ENCODE measurements at regions not wholly inside any gene's neighbourhood (a gene's known extent, or its start where the extent isn't known, plus 50 kb on each side); places are given as distances from the start of the nearest gene placed in this dataset.
A peak's percentile ranks its signal among the peaks of the same experiment; 100 is the strongest.
"Not testable (repeated sequence)": the region's sequence is repeated elsewhere in the genome, so short reads cannot be mapped to it uniquely, and the experiment has no call there.

DNA sequence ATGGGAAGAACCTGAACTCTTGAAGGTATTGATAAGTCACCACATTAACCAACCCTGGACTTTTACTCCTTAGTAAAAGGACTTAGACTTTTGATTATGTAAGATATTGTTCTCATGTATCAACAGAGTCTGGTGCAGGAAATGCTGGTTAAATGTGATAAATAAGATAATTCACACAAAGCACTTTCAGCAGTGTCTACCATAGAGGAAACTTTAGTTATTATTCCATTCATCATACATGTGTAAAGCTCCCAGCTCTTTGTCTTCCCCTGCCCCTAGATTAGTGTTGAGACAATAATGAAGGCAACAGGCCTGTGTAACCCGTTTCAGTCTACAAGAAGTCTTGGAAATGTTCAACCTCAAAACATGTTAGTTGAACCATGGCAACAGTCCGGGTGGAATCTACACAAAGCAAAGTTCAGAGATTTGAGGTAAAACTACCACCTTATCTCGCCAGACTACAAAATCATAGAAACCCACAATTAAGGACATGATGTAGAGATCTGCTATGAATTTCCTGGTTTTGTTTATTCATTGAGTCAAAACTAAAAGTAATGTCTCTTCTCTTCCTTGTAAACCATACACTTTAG, 109.9 kb upstream of the ADO start:
- no peak for DNase-seq (ENCODE audit: low read depth in 2 of 3, low spot score in 2 of 3)

DNA sequence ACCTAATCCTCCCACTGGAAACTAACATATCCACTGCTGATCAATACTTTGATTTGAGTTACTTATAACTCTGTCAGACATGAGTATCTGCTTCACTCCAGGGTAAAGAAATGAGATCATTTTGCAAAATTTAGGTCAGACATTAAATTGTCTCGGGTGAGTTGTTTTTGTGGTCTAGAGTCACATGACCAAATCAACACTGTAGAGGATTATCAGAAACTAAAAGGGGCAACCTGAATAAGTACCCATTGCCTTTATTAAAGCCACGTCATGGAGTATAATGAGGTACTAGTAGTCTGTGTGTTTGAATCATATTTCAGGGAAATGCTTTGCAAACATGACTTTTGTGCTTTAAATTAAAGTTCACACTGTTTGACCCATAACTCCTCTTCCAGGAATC, 107.7 kb upstream of the ADO start:
- DNase-seq (ENCODE audit: low read depth in 2 of 3, low spot score in 2 of 3), result no peak

DNA sequence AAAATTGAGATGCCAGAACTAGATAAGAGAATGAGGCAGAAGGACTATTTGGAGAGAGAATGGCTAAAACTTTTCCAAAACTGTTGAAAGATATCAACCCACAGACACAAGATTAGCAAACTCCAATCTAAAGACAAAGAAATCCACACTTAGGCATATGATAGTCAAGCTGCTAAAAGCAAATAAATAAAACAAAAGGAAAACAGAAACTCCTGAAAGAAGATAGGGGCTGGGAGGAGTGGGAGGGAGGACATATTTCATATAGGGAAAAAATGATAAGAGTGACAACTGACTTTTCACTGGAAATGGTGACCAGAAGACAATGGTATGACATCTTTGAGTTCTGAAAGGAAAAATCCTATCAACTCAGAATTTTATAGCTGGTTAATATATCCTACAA, 105.4 kb upstream of the ADO start:
- no peak for DNase-seq (ENCODE audit: low read depth in 2 of 3, low spot score in 2 of 3)

DNA sequence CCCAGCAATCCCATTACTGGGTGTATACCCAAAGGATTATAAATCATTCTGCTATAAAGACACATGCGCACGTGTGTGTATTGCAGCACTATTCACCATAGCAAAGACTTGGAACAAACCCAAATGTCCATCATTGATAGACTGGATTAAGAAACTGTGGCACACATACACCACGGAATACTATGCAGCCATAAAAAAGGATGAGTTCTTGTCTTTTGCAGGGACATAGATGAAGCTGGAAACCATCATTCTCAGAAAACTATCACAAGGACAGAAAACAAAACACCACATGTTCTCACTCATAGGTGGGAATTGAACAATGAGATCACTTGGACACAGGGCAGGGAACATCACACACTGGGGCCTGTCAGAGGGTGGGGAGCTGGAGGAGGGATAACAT, 100.4 kb upstream of the ADO start:
- DNase-seq (ENCODE audit: low read depth in 2 of 3, low spot score in 2 of 3), result not testable (repeated sequence)

DNA sequence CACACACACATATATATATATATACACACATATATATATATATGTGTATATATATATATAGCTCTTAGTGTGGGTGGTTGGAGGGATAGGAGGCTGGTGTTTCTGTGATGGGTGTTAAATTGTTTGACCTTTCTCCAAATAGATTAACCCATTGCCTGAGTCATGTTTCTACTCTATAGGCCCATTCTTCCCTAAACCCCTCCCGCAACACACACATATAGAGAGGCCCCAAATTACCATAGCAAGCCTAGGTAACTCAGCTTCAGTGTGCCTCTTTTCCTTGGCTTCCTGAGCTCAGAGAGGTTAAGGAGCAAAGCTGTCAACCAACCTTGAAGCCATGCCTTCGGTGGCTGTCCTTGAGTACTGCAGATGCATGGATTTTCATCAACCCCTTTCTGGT, 98.7 kb upstream of the ADO start:
- no peak for DNase-seq (ENCODE audit: low read depth in 2 of 3, low spot score in 2 of 3)

DNA sequence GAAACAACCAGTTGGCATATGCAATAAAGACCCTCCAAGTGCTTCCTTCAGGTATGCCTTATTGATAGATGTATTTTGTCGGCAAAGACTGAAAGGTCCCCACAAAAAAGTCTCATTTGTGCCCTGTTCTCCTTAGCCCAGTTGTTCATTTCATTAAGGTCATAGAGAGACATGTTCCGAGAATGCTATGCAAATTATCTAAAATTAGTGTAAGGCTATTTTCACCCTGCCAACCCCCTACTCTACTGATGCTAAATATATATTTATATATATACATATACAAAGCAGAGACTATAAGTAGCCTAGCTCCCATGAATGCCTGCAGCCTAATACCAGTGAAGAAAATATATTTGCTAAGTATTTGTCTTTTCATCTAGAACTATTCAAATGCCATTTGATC, 96.7 kb upstream of the ADO start:
- no peak for DNase-seq (ENCODE audit: low read depth in 2 of 3, low spot score in 2 of 3)

DNA sequence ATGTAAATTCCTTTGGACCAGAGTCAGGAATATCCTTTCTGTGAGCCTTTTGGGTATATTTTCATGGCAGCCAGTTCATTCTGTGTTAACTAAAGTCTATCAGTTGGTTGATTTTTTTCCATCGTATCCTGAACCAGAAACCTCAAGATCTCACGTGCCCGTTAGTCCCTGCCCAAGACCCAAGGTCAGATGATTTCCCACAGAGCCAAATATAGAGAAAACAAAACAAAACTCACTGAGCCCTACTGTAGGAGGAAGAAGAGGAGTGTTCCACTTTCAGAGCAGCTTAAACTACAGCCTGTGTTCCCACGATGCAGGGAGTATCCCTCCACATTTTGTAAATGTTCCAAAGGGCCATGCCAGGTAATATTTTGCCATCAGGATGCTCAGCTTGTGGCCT, 96.0 kb upstream of the ADO start:
- DNase-seq (ENCODE audit: low read depth in 2 of 3, low spot score in 2 of 3), result no peak

DNA sequence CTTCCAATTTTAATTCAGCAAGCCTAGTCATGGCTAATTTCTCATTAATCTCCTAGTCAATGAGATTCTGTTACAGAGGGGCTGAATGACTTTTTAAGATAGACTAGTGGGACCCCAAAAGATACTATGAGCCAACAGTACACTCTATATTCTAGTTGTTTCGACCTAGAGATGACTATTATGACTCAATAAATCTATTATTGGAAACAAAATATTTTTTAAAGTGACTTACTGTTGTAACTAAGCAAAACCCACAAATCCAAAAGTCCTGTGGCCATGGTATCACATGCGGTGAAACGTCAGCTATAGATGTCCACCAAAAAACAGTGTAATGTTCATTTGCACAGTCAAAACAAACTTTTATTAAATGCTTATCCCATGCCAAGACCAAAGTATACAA, 95.3 kb upstream of the ADO start:
- DNase-seq (ENCODE audit: low read depth in 2 of 3, low spot score in 2 of 3), result no peak

DNA sequence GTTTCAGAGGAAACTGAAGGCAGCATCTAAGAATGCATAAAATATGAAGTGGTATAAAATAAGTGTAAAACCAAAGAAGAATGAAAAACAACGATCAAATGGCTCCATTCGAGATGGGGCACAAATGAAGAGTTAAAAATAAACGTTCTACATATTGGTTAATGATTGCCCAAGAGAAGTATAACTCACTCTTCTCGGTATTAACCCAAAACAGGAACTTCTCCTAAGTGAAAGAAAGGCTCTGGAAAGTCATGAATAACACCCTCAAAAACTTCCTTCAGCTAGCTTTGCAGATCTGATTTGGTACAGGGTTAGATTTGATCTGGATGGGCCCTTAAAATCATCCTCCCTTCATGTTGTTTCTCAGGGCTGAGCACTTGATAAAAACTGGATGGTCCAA, 94.3 kb upstream of the ADO start:
- no peak for DNase-seq (ENCODE audit: low read depth in 2 of 3, low spot score in 2 of 3)

DNA sequence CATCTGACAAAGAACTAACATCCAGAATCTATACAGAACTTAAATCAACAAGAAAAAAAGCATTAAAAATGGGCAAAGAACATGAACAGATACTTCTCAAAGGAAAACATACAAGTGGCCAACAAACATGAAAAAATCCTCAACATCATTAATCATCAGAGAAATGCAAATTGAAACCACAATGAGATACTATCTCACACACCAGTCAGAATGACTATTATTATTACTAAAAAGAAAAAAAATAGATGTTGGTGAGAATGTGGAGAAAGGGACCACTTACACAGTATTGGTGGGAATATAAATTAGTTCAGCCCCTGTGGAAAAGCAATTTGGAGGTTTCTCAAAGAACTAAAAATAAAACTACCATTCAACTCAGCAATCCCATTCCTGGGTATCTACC, 89.1 kb upstream of the ADO start:
- DNase-seq (ENCODE audit: low read depth in 2 of 3, low spot score in 2 of 3), result no peak

DNA sequence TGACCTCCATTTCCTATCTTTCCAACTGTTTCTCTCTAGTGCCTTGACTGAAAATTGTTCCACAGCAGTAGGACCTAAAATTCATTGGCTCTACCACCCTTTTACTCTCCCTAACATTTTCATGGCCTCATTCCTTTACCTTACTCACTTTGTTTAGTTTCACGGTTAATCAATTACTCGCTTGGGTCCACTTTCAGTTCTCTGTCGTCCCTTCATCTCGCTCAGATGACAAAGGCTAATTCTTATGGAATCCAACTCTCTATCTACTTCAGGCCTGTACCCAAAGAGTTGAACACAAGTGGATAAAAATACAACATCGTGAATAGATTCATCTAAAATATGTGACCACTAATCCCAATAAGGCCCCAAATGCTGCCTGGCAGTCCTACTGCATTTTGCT, 85.9 kb upstream of the ADO start:
- DNase-seq (ENCODE audit: low read depth in 2 of 3, low spot score in 2 of 3), result no peak

DNA sequence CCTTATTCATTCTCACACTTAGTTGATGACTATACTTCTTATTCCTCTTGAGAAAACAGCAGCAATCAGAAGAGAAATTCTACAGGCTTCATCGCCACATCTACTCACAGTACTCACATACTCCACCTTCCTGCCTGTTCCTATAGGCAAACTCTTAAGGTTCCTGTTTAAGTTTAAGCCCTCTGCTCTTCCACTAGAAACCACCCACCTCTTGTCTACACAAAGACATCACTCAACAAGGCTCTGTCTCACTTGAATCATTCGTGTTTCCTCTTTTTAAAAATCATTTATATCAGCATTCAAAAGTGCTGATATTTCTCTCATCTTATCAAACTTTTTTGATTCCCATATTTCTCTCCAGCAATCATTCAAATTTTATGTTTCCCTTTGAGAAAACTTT, 85.5 kb upstream of the ADO start:
- DNase-seq (ENCODE audit: low read depth in 2 of 3, low spot score in 2 of 3), result no peak

DNA sequence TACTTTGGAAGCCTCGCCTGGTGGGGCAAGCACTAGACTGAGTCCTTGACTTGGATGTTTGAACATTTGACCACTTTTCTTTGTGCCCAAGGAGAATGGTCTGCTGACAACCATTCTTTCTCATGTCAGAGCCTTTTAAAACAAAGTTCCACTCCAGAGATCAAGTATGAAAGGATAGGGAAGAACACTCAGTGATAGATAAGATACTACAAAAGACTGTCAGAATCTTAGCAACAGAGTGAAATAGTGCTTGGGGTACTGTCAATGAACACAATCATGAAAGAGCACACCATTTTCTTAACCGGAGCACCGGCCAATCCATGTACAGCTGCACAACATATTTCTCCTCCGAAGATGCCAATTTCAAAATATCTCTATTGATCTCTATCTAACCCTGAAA, 82.8 kb upstream of the ADO start:
- DNase-seq (ENCODE audit: low read depth in 2 of 3, low spot score in 2 of 3), result no peak

DNA sequence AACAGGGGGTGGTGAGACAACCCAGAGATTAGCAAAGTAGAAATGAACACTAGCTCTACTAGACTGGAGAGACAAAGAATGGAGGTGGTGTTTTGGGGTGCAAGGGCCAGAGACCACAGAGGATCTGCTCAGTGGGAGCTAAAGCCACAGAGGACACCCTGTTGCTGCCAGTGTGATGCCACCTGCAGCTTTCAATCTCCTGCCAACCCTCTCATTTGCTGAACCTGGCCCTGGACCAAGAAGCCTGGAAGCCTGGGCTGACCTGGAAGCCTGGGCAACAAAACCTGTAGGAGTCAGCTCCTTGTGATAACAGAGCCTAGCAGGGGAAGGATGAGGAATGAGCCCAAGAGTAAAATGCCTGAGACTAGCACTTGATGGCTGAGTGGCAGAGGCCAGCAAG, 81.1 kb upstream of the ADO start:
- no peak for DNase-seq (ENCODE audit: low read depth in 2 of 3, low spot score in 2 of 3)

DNA sequence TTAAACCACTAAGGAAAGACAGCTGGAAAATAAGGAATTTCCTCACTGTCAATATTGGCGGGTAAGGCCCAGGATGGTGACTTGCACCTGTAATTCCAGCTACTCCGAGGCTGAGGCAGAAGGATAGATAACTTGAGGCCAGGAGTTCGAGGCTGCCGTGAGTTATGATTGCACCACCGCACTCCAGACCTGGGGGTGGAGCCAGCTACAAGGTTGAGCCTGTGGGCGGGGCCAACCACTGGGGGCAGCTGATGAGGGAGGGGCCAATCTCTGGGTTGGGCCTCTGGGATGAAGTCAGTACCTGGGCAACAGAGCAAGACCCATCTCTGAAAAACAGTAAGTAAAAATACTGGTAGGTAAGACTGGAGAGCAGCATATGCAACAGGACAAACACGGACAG, 80.1 kb upstream of the ADO start:
- no peak for DNase-seq (ENCODE audit: low read depth in 2 of 3, low spot score in 2 of 3)

DNA sequence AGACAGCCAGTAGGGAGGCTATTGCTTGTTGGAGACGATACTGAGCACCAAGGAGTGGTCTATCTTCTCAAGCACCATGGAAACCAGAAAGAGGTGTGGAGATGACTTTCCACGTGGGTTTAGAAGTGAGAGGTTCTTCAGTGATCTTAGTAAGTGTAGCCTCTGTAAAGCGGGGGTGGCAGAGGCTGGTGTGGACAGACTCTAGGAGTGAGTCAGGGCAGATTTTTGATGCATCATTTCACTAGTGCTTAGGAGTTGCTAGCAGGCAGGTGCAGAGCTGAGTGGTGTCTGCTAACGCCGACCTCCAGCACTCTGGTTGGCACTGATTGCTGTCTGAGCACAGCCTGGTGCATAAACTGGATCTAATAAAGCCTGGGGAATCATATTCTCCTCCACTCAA, 78.4 kb upstream of the ADO start:
- peak in 1 of 3 experiments; percentile 34 for DNase-seq (ENCODE audit: low read depth in 2 of 3, low spot score in 2 of 3)

DNA sequence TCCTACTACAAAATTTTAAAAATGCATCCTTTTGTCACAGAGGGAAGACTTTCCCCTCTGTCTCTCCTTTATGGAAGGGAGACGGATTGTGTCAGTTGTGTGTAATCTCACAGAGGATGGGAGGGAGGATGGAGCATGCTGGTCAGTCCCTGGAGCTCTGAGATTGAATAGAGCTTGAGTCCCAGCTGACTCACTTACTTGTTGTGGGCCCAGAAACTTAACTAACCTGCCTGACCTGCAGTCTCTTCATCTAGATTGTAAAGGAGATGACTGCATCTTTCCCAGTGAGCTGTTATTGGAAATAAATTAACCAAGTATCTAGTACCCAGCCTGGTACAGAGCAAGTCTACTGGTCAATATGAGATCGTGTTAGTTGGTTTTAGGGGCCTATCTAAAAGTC, 77.9 kb upstream of the ADO start:
- no peak for DNase-seq (ENCODE audit: low read depth in 2 of 3, low spot score in 2 of 3)

DNA sequence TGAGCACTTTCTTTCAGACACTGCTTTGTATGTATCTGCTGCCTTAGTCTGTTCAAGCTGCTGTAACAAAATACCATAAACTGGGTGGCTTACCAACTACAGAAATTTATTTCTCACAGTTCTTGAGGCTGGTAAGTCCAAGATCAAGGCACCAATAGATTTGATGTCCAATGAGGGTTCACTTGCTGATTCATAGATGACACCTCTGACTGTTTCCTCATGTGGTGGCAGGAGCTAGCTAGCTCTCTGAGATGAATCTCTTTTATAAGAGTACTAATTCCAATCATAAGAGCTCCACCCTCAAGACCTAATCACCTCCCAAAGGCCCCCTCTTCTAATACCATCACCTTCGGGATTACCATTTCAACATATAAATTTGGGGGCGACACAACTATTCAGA, 76.6 kb upstream of the ADO start:
- DNase-seq (ENCODE audit: low read depth in 2 of 3, low spot score in 2 of 3), result no peak

DNA sequence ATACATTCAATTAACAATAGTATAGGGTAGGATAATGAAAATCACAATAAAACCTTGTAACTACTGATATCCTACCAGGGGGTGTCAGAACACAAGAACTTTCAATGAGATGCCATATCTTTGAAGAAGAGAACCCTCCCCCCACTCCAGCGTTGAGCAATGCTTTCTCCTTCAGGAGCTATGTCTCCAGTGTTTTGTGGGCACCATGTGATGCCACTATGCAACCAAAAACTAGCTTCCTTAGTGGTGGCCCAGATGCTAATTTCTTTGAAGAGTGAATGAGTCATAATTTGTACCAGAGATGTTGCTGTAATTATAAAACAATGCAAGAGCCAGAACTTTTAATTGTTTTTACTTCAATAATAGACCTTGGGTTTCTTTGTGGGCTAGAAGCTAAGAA, 76.0 kb upstream of the ADO start:
- no peak for DNase-seq (ENCODE audit: low read depth in 2 of 3, low spot score in 2 of 3)

DNA sequence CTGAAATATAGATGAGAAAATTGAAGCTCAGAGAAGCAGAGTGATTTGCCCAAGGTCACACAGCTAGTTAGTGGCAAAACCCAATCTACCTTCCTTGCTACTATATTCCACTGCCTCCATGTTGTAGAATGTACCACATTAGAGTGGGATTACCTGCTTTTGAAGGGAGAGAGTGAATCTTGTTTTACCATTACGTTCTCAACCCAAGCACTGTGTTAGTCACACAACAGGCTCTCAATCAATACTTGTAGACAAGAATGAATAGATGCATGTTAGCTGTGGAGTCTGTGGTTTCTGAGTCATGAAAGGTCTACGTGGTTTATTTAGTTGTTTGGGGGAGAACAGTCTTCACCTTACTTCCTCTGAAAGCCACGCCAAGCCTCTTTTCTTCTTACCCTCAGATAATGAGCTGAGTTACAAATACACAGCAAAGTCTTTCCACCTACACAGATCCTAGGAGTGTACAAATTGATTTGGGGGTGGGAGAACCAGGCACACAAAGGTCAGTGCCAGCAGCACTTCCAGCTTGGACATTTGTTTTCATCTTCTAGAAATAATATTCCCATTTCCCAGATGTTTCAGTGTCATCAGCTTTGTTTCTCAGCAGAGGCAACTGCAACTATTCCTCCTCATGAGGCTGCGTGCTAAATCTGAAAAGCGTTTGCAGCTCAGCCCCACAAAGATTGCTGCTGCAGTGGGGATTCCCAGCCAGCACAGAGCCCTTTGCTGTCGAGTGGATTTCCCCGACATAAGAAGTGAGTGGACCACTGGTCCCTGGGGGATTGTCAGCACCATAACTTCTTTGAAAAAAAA, 71.5 kb upstream of the ADO start:
- no peak for DNase-seq (ENCODE audit: low read depth in 2 of 3, low spot score in 2 of 3)

DNA sequence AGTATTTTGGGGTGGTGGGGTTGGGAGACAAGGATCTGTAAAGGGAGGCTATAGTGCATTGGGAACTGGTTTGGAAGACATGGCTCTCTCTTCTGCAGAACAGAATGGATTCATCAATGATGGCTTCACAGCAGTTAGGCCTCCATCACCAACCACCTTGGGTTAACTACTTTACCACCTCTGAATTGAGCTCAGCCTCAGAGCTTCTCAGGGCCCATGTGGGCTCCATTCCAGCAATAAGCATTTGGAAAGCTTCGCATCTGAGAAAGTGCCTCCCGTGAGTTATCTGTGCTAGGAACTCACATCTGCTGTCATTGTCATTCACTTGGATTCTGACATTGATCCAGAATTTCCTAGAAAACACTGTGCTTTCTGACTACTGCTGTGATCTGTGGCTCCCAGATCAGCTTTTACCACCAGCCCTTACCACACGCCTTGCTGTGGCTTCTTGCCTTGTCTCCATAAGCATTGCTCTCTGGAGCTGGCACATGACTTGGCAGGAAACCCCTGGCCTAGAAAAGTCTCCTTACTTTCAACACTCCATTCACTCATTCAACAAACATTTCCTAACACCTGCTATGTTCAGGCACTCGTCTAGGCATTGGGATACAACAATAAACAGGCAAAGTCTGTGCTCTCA, 70.7 kb upstream of the ADO start:
- DNase-seq (ENCODE audit: low read depth in 2 of 3, low spot score in 2 of 3), result no peak

DNA sequence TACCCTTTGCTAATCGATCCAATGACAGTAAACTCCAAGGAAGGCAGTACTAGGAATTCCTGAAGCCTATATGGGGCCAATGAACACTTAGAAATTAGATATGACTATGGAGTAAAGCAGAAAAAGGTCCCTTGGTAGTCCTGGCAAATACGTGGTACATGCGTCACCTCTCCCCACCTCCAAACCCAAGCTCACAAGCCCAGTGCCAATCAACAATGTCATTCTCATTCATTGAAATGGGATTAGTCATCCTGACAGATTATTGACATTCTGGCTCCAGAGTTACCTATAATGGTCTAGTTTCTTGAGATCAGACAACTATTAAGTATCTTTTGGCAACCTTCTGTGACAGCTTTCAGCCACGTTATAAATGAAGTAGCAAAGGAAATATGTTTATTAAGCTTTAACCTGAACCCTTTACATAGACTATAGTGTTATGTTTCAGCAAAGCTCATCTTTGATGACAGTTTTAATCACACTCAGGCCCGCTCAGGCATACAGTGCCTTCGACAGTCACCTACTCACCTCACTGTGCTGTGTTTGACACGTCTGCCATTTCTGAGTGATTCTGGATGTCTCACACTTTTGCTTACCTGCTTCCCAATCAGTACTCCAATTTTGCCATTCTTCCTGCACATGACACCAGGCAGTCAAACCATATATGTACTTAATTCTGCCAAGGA, 69.6 kb upstream of the ADO start:
- no peak for DNase-seq (ENCODE audit: low read depth in 2 of 3, low spot score in 2 of 3)
